ENCODE measurements at regions not wholly inside any gene's neighbourhood (a gene's known extent, or its start where the extent isn't known, plus 50 kb on each side); places are given as distances from the start of the nearest gene placed in this dataset.

GRCh38 chr5:145244788-145245187 lies 590.4 kb downstream of the PRELID2 start:
- Histone ChIP-seq H3K36me3 (ENCODE audit: insufficient read depth, low read length) (no peaks in the 10 kb centered on the region), H3K27ac (peak overlapping the region; percentile 69), H3K9me3 (ENCODE audit: low read depth, low read length) (no peaks in the 10 kb centered on the region), H3K9ac (ENCODE audit: insufficient read length) (peak overlapping the region; percentile 42), H3K4me3 (peak overlapping the region; percentile 72)
- TF ChIP-seq POLR2AphosphoS5 (IDR thresholded peaks at IDR 0.05; ENCODE audit: borderline replicate concordance, low read depth, low read length) = no peak
- no peak for TF ChIP-seq EZH2 (IDR thresholded peaks at IDR 0.05)
- no peak for TF ChIP-seq FOXP2 (optimal IDR thresholded peaks at IDR 0.05; ENCODE audit: control extremely low read depth, extremely low read length, insufficient read depth)
- no peak for DNase-seq (ENCODE audit: low read depth, low spot score)

- TF ChIP-seq EZH2 (IDR thresholded peaks at IDR 0.05) = no peak
- no peak for TF ChIP-seq FOXP2 (optimal IDR thresholded peaks at IDR 0.05; ENCODE audit: control extremely low read depth, extremely low read length, insufficient read depth)
- no peak for TF ChIP-seq POLR2AphosphoS5 (IDR thresholded peaks at IDR 0.05; ENCODE audit: borderline replicate concordance, low read depth, low read length)
- Histone ChIP-seq H3K36me3 (ENCODE audit: insufficient read depth, low read length) (no peaks in the 10 kb centered on the region), H3K4me3 (no peak overlapping the region), H3K9ac (ENCODE audit: insufficient read length) (no peak overlapping the region), H3K9me3 (ENCODE audit: low read depth, low read length) (no peaks in the 10 kb centered on the region), H3K27ac (no peak overlapping the region)
- DNase-seq (ENCODE audit: low read depth, low spot score) = no peak
Observed at GRCh38 chr5:145244251-145244650, 590.9 kb downstream of the PRELID2 start.

GRCh38 chr5:145243016-145243415 lies 592.1 kb downstream of the PRELID2 start:
- TF ChIP-seq FOXP2 (optimal IDR thresholded peaks at IDR 0.05; ENCODE audit: control extremely low read depth, extremely low read length, insufficient read depth) = no peak
- no peaks in the 10 kb centered on the region for H3K36me3 ChIP-seq (ENCODE audit: insufficient read depth, low read length)
- H3K9me3 ChIP-seq (ENCODE audit: low read depth, low read length) = no peaks in the 10 kb centered on the region
- no peak overlapping the region for H3K4me3 ChIP-seq
- DNase-seq (ENCODE audit: low read depth, low spot score) = no peak
- H3K27ac ChIP-seq = no peak overlapping the region
- H3K9ac ChIP-seq (ENCODE audit: insufficient read length) = no peak overlapping the region

- Histone ChIP-seq H3K4me3 (peak overlapping the region; percentile 30), H3K36me3 (ENCODE audit: insufficient read depth, low read length) (no peaks in the 10 kb centered on the region), H3K27ac (no peak overlapping the region), H3K9ac (ENCODE audit: insufficient read length) (no peak overlapping the region), H3K9me3 (ENCODE audit: low read depth, low read length) (no peaks in the 10 kb centered on the region)
- DNase-seq (ENCODE audit: low read depth, low spot score) = no peak
- TF ChIP-seq POLR2AphosphoS5 (IDR thresholded peaks at IDR 0.05; ENCODE audit: borderline replicate concordance, low read depth, low read length) (no peak), FOXP2 (optimal IDR thresholded peaks at IDR 0.05; ENCODE audit: control extremely low read depth, extremely low read length, insufficient read depth) (no peak), EZH2 (IDR thresholded peaks at IDR 0.05) (no peak)
Observed at GRCh38 chr5:145242551-145242950, 592.6 kb downstream of the PRELID2 start.

GRCh38 chr5:145237843-145238242 lies 597.3 kb downstream of the PRELID2 start:
- no peak for DNase-seq (ENCODE audit: low read depth, low spot score)
- TF ChIP-seq FOXP2 (optimal IDR thresholded peaks at IDR 0.05; ENCODE audit: control extremely low read depth, extremely low read length, insufficient read depth) = no peak

GRCh38 chr5:145236983-145237382 lies 598.2 kb downstream of the PRELID2 start:
- Histone ChIP-seq H3K27ac (no peak overlapping the region), H3K4me3 (no peak overlapping the region), H3K36me3 (ENCODE audit: insufficient read depth, low read length) (no peaks in the 10 kb centered on the region), H3K9me3 (ENCODE audit: low read depth, low read length) (no peaks in the 10 kb centered on the region), H3K9ac (ENCODE audit: insufficient read length) (no peak overlapping the region)
- DNase-seq (ENCODE audit: low read depth, low spot score) = no peak
- TF ChIP-seq EZH2 (IDR thresholded peaks at IDR 0.05) = no peak
- TF ChIP-seq POLR2AphosphoS5 (IDR thresholded peaks at IDR 0.05; ENCODE audit: borderline replicate concordance, low read depth, low read length) = no peak
- TF ChIP-seq FOXP2 (optimal IDR thresholded peaks at IDR 0.05; ENCODE audit: control extremely low read depth, extremely low read length, insufficient read depth) = no peak

More at GRCh38 chr5:145237843-145238242, 597.3 kb downstream of the PRELID2 start:
- Histone ChIP-seq H3K9me3 (ENCODE audit: low read depth, low read length) (no peaks in the 10 kb centered on the region), H3K27ac (no peak overlapping the region), H3K36me3 (ENCODE audit: insufficient read depth, low read length) (no peaks in the 10 kb centered on the region), H3K9ac (ENCODE audit: insufficient read length) (no peak overlapping the region), H3K4me3 (no peak overlapping the region)

GRCh38 chr5:145236127-145236526 lies 599.0 kb downstream of the PRELID2 start:
- H3K4me3 ChIP-seq = no peak overlapping the region
- no peak overlapping the region for H3K27ac ChIP-seq
- H3K9ac ChIP-seq (ENCODE audit: insufficient read length) = no peak overlapping the region
- H3K9me3 ChIP-seq (ENCODE audit: low read depth, low read length) = no peaks in the 10 kb centered on the region
- TF ChIP-seq POLR2AphosphoS5 (IDR thresholded peaks at IDR 0.05; ENCODE audit: borderline replicate concordance, low read depth, low read length) = no peak
- TF ChIP-seq EZH2 (IDR thresholded peaks at IDR 0.05) = no peak
- TF ChIP-seq FOXP2 (optimal IDR thresholded peaks at IDR 0.05; ENCODE audit: control extremely low read depth, extremely low read length, insufficient read depth) = no peak
- H3K36me3 ChIP-seq (ENCODE audit: insufficient read depth, low read length) = no peaks in the 10 kb centered on the region
- no peak for DNase-seq (ENCODE audit: low read depth, low spot score)

GRCh38 chr5:145233461-145233860 lies 601.7 kb downstream of the PRELID2 start:
- DNase-seq (ENCODE audit: low read depth, low spot score) = no peak
- H3K4me3 ChIP-seq = no peak overlapping the region
- no peak overlapping the region for H3K9ac ChIP-seq (ENCODE audit: insufficient read length)
- no peak overlapping the region for H3K27ac ChIP-seq
- H3K9me3 ChIP-seq (ENCODE audit: low read depth, low read length) = no peaks in the 10 kb centered on the region
- no peaks in the 10 kb centered on the region for H3K36me3 ChIP-seq (ENCODE audit: insufficient read depth, low read length)
- no peak for TF ChIP-seq FOXP2 (optimal IDR thresholded peaks at IDR 0.05; ENCODE audit: control extremely low read depth, extremely low read length, insufficient read depth)
- TF ChIP-seq EZH2 (IDR thresholded peaks at IDR 0.05) = no peak
- no peak for TF ChIP-seq POLR2AphosphoS5 (IDR thresholded peaks at IDR 0.05; ENCODE audit: borderline replicate concordance, low read depth, low read length)

GRCh38 chr5:145230781-145231180 lies 604.4 kb downstream of the PRELID2 start:
- Histone ChIP-seq H3K36me3 (ENCODE audit: insufficient read depth, low read length) (no peaks in the 10 kb centered on the region), H3K9ac (ENCODE audit: insufficient read length) (no peak overlapping the region), H3K27ac (no peak overlapping the region), H3K9me3 (ENCODE audit: low read depth, low read length) (no peaks in the 10 kb centered on the region), H3K4me3 (no peak overlapping the region)
- TF ChIP-seq EZH2 (IDR thresholded peaks at IDR 0.05) = no peak
- TF ChIP-seq FOXP2 (optimal IDR thresholded peaks at IDR 0.05; ENCODE audit: control extremely low read depth, extremely low read length, insufficient read depth) = no peak
- TF ChIP-seq POLR2AphosphoS5 (IDR thresholded peaks at IDR 0.05; ENCODE audit: borderline replicate concordance, low read depth, low read length) = no peak
- DNase-seq (ENCODE audit: low read depth, low spot score) = no peak

Measured in SK-N-MC (cell line).